Middle frontal gyrus (tissue), 1 donor: ENCODE measurements at regions not wholly inside any gene's neighbourhood (a gene's known extent, or its start where the extent isn't known, plus 50 kb on each side); places are given as distances from the start of the nearest gene placed in this dataset.
"Not testable (repeated sequence)": the region's sequence is repeated elsewhere in the genome, so short reads cannot be mapped to it uniquely, and the experiment has no call there.

ENCODE experiments used
- DNase-seq: peaks from one replicate; pipeline ENCODE4 v3.0.0-alpha.2; 2015; ENCODE audit warnings: low spot score; ENCODE audit errors: extremely low spot score

DNA sequence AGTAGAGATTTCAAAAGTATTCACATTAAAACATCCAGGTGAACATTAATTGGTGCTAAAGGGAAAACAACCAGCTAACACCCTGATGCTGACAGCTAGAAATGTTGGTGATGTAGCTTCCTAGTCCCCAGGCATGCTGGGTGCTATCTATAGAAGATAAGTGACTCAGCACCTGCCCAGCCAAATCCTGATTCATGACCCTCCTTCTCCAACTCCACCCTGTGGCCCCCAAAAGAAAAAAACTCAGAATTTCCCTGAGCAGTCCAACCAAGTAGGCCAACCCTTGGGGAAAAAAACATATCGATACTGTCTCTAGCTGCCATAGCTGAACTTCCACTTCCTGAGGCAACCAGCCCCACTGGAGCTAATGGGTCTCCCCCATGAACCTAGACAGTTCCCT lies 197.6 kb upstream of the KLF3 start:
- no peak for DNase-seq

GRCh38 chr4:38467296-38467695 lies 196.7 kb upstream of the KLF3 start:
- no peak for DNase-seq

- no peak for DNase-seq
Measured at GRCh38 chr4:38468339-38468866, 195.6 kb upstream of the KLF3 start.

- DNase-seq, result no peak
Measured at GRCh38 chr4:38469410-38469809, 194.6 kb upstream of the KLF3 start.

- DNase-seq, result no peak
Measured at GRCh38 chr4:38470735-38471262, 193.2 kb upstream of the KLF3 start.

DNA sequence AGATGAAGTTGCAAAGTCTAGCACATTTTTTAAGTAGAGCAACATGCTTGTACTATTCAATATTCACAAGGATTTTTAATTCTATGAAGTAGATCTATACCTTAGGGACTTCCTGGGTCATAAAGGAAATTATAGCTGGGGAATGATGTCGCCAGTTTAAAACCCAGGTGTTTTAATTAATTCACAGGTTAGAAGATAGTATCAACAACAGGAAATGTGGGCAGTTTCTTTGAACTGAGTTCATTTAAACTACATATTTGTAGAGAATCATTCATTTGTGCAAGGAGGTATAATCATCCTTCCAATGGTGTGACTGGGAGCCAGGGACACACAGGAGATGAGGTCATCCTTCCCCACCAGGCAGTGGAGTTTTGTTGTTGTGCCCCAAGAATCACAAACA lies 181.3 kb upstream of the KLF3 start:
- DNase-seq, result no peak

- not testable (repeated sequence) for DNase-seq
Measured at GRCh38 chr4:38483628-38484027, 180.4 kb upstream of the KLF3 start.

DNA sequence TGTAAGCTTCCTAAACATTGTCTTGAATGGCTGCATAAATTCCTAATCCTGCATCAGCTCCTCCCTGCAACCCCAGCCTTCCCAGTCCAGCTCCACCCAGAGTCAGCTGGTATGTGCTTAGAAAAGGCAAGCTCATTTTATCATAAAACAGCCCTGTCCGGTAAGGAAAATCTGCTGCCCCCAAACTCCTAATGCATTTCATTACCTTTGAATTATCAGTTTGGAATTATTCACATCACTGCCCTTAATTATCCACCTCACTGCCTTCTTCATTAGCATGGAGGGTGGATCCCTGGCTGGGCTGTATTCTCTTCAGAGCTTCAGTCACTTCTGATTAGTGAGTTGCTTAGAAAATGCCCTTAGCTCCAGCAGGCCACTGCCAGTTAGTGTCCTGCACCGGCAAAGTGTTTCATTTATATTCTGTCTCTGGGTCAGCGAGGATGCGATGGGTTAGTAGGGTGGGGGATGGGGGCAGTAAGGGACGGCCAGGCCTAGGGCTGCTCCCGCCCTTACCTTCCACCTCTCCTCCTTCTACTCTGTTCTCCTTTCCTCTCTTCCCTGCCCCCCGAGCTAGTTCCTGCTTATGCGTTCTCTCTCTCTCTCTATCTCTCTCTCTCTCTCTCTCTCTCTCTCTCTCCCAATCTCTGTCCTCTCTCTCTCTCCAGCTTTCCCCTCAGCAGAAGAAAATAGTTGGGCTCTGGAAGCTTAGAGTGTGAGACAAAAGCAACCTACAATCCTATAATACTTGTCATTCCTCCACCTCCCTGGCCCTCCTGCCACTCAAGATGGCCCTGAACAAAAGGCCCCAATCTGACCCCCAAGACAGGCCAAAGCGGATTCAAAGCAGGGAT lies 174.8 kb upstream of the KLF3 start:
- no peak for DNase-seq

DNA sequence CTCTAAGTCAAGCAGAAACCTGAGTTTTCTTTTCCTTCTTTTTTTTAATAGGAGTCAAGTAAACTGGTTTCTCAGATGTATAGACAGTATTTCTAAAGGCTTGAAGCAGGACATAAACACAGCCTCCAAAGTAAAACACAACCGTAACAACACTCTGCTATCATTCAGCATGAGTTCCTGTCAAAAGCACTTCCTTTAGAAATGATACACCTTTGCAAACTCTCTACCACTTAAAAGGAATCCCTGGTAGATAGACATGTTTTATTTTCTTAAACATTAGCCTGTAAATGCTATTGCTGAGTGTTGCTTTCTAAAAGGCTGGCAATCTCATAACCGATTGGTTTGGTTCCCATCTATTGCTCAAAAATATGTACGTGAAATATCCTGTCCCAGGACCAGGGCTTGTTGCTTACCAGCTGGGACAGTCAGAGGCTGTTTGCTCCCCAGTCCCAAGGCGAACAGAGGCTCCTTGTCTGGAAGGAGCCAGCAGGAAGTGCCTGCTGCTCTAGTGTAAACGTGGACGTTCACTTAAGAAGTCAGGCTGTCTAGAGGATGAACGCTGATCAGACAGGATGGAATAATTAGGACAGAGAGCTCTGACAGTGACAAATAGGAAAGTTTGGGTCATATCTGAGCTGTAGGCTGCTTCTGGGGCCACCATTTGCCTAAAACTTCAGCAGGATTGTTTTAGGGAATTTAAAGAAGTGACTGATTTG lies 173.9 kb upstream of the KLF3 start:
- DNase-seq, result no peak

GRCh38 chr4:38490753-38491446 lies 173.1 kb upstream of the KLF3 start:
- no peak for DNase-seq

- DNase-seq, result no peak
Measured at GRCh38 chr4:38491854-38492478, 172.0 kb upstream of the KLF3 start.

DNA sequence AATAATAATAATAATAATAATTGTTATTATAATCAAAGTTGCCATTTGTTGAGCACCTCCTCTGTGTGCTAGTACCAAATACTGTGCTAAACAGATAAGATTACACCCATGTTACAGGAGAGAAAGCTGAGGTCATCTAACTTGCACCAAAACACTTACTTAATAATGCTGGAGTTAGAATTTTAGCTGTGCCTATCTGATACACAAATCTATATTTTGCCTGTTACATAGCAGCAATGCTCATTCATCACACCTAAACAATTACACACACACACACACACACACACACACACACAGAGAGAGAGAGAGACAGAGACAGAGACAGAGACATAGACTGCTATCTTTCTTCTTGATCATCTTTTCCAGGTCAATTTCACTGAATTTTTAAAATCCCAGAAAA lies 170.9 kb upstream of the KLF3 start:
- DNase-seq, result no peak

GRCh38 chr4:38495446-38495845 lies 168.6 kb upstream of the KLF3 start:
- no peak for DNase-seq

- DNase-seq, result no peak
Measured at GRCh38 chr4:38497121-38497520, 166.9 kb upstream of the KLF3 start.

DNA sequence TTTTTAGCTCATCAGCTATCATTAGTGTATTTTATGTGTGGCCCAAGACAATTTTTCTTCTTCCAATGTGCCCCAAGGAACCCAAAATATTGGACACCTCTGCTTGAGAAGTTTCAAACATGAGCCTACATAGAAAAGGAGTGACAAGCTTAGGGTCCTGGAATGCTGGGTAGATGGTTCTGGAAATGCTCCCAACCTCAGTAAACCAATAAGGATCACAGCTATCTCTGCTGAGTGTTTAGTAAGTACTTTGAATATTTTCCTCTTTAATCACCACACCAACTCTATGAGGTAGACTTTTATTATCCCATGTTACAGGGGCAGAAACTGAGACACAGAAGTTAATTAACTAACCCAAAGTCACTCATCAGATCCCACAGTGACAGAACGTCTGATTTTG lies 164.9 kb upstream of the KLF3 start:
- DNase-seq, result no peak

GRCh38 chr4:38500433-38500832 lies 163.6 kb upstream of the KLF3 start:
- DNase-seq, result no peak

- DNase-seq, result no peak
Measured at GRCh38 chr4:38501698-38502097, 162.3 kb upstream of the KLF3 start.

GRCh38 chr4:38503689-38504395 lies 160.2 kb upstream of the KLF3 start:
- DNase-seq, result no peak

- DNase-seq, result no peak
Measured at GRCh38 chr4:38504396-38504715, 159.6 kb upstream of the KLF3 start.

GRCh38 chr4:38509551-38509950 lies 154.4 kb upstream of the KLF3 start:
- DNase-seq, result no peak

DNA sequence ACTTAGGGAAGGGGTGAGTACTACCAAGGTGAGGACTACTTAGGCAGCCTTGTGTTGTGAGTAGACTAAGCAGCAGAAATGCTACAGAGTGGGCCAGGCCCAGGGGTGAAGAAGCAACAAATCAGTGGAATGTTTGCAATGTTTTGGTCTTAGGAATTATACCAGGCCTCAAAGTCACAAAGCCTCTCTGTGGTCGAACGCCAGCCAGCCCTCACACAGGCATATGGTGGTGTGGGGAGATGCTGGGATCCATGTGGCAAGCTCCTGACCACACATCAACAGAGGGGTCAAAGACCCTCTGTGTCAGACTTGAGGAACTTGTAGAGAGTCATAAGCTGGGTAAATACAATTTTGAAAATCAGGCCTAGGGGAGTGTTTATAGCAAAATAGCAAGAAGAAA lies 153.8 kb upstream of the KLF3 start:
- no peak for DNase-seq
